ENCODE measurements at regions not wholly inside any gene's neighbourhood (a gene's known extent, or its start where the extent isn't known, plus 50 kb on each side); places are given as distances from the start of the nearest gene placed in this dataset.
A peak's percentile ranks its signal among the peaks of the same experiment; 100 is the strongest.

- no peak for TF ChIP-seq POLR2A (IDR thresholded peaks at IDR 0.05)
- Histone ChIP-seq H3K27me3 (no peaks in the 10 kb centered on the region), H3K36me3 (no peaks in the 10 kb centered on the region), H3K27ac (no peak overlapping the region), H3K9me3 (no peaks in the 10 kb centered on the region), H3K4me3 (no peak overlapping the region), H3K4me1 (no peaks in the 10 kb centered on the region)
- DNase-seq = no peak
- intact Hi-C loops (cut with DNase I; ENCODE audit: low total_unique reads) = no loop called here
Measured at GRCh38 chr14:37974421-37974820, 233.3 kb upstream of the SSTR1 start.

- no peak for DNase-seq
- no peaks in the 10 kb centered on the region for H3K27me3 ChIP-seq
- H3K9me3 ChIP-seq = no peaks in the 10 kb centered on the region
- H3K4me3 ChIP-seq = no peak overlapping the region
- intact Hi-C loops (cut with DNase I; ENCODE audit: low total_unique reads) = no loop called here
- H3K27ac ChIP-seq = no peak overlapping the region
- H3K4me1 ChIP-seq = no peaks in the 10 kb centered on the region
- H3K36me3 ChIP-seq = no peaks in the 10 kb centered on the region
- TF ChIP-seq POLR2A (IDR thresholded peaks at IDR 0.05) (no peak), CTCF (IDR thresholded peaks at IDR 0.05) (no peak)
Measured at GRCh38 chr14:37977481-37977880, 230.2 kb upstream of the SSTR1 start.

- no peak for DNase-seq
- H3K4me1 ChIP-seq = no peaks in the 10 kb centered on the region
- H3K27me3 ChIP-seq = no peaks in the 10 kb centered on the region
- no peak overlapping the region for H3K4me3 ChIP-seq
- no peaks in the 10 kb centered on the region for H3K9me3 ChIP-seq
- intact Hi-C loops (cut with DNase I; ENCODE audit: low total_unique reads) = no loop called here
- no peak overlapping the region for H3K27ac ChIP-seq
- TF ChIP-seq CTCF (IDR thresholded peaks at IDR 0.05) = peak in 3 of 4 experiments; percentile 8 to 45 (median 40)
- no peak for TF ChIP-seq POLR2A (IDR thresholded peaks at IDR 0.05)
- no peaks in the 10 kb centered on the region for H3K36me3 ChIP-seq
Measured at GRCh38 chr14:37985826-37986470, 221.8 kb upstream of the SSTR1 start.

GRCh38 chr14:37988472-37988871, 219.2 kb upstream of the SSTR1 start:
- no peak for TF ChIP-seq POLR2A (IDR thresholded peaks at IDR 0.05)
- no peak for TF ChIP-seq CTCF (IDR thresholded peaks at IDR 0.05)
- intact Hi-C loops (cut with DNase I; ENCODE audit: low total_unique reads) = no loop called here

GRCh38 chr14:37991027-37991426, 216.7 kb upstream of the SSTR1 start:
- Histone ChIP-seq H3K27ac (no peak overlapping the region), H3K4me3 (no peak overlapping the region), H3K4me1 (no peaks in the 10 kb centered on the region), H3K36me3 (no peaks in the 10 kb centered on the region), H3K9me3 (no peaks in the 10 kb centered on the region), H3K27me3 (no peaks in the 10 kb centered on the region)
- TF ChIP-seq POLR2A (IDR thresholded peaks at IDR 0.05) = no peak
- no peak for TF ChIP-seq CTCF (IDR thresholded peaks at IDR 0.05)
- intact Hi-C loops (cut with DNase I; ENCODE audit: low total_unique reads) = no loop called here
- DNase-seq = no peak

More at GRCh38 chr14:37988472-37988871, 219.2 kb upstream of the SSTR1 start:
- H3K4me1 ChIP-seq = no peaks in the 10 kb centered on the region
- no peaks in the 10 kb centered on the region for H3K36me3 ChIP-seq
- DNase-seq = no peak
- no peaks in the 10 kb centered on the region for H3K27me3 ChIP-seq
- H3K4me3 ChIP-seq = no peak overlapping the region
- no peak overlapping the region for H3K27ac ChIP-seq
- H3K9me3 ChIP-seq = no peaks in the 10 kb centered on the region

- Histone ChIP-seq H3K27ac (no peak overlapping the region), H3K27me3 (no peaks in the 10 kb centered on the region), H3K4me1 (no peaks in the 10 kb centered on the region), H3K4me3 (no peak overlapping the region), H3K9me3 (no peaks in the 10 kb centered on the region), H3K36me3 (no peaks in the 10 kb centered on the region)
- TF ChIP-seq CTCF (IDR thresholded peaks at IDR 0.05) (no peak), POLR2A (IDR thresholded peaks at IDR 0.05) (no peak)
- DNase-seq = no peak
- intact Hi-C loops (cut with DNase I; ENCODE audit: low total_unique reads) = no loop called here
Measured at GRCh38 chr14:37992499-37992898, 215.2 kb upstream of the SSTR1 start.

Data from uterus (tissue), 3 donors.